IMR-90 (cell line): ENCODE measurements at regions not wholly inside any gene's neighbourhood (a gene's known extent, or its start where the extent isn't known, plus 50 kb on each side); places are given as distances from the start of the nearest gene placed in this dataset.

Experiments
- ATAC-seq: fragments of 200-7000 bp; cut with Tn5 transposase; 2 replicates; pipeline ENCODE4 v1.9.1; 2020; ENCODE audit warnings: low read depth, mild to moderate bottlenecking, moderate library complexity
- BruUV-seq: library from RNA; stranded (reverse); fragments of 400-500 nt; replicated peaks from 2 replicates; lab custom pipeline; 2021; lab: Mats Ljungman, UMichigan
- CTCF ChIA-PET: fragments of 300-600 bp; formaldehyde crosslinking; extraction: SDS; loops from one replicate; lab custom pipeline; 2021; ENCODE audit warnings: antibody characterized with exemption; lab: Yijun Ruan, JAX
- POLR2A ChIA-PET: fragments of 300-600 bp; sonication (Branson Sonifier 250); formaldehyde crosslinking; loops from one replicate; lab custom pipeline; 2022; ENCODE audit warnings: antibody characterized with exemption; ENCODE audit not compliant: unreplicated experiment; lab: Charles Lee
- DNase-seq: peaks from one replicate; pipeline ENCODE4 v3.0.0; 2013
- H2AFZ ChIP-seq: replicated peaks from 2 replicates; pipeline ENCODE3; 2013; ENCODE audit warnings: low read length, mild to moderate bottlenecking; ENCODE audit not compliant: poor library complexity
- H2AK5ac ChIP-seq: 2 replicates; pipeline ENCODE4 v1.6.1; 2013; ENCODE audit warnings: low read depth, low read length, inconsistent platforms
- H2AK9ac ChIP-seq: replicated peaks from 2 replicates; pipeline ENCODE3; 2013; ENCODE audit warnings: mild to moderate bottlenecking, low read depth, low read length, moderate library complexity; ENCODE audit not compliant: poor library complexity
- H2BK120ac ChIP-seq: 2 replicates; pipeline ENCODE4 v1.6.1; 2013; ENCODE audit warnings: low read depth, low read length, inconsistent platforms
- H2BK15ac ChIP-seq: 3 replicates; pipeline ENCODE4 v1.6.1; 2013; ENCODE audit warnings: low read depth, low read length, inconsistent platforms
- H2BK20ac ChIP-seq: 2 replicates; pipeline ENCODE4 v1.6.1; 2013; ENCODE audit warnings: low read depth, mild to moderate bottlenecking, inconsistent platforms, low read length, moderate library complexity
- H2BK5ac ChIP-seq: 2 replicates; pipeline ENCODE4 v1.6.1; 2013; ENCODE audit warnings: mild to moderate bottlenecking, low read depth, low read length, inconsistent platforms; ENCODE audit not compliant: poor library complexity, severe bottlenecking
- H3K14ac ChIP-seq: replicated peaks from 2 replicates; pipeline ENCODE4 v1.6.1; 2013; ENCODE audit warnings: low read depth, low read length, inconsistent platforms
- H3K18ac ChIP-seq: 2 replicates; pipeline ENCODE4 v1.6.1; 2013; ENCODE audit warnings: low read depth, low read length, control low read depth
- H3K23ac ChIP-seq: 2 replicates; pipeline ENCODE4 v1.6.1; 2013; ENCODE audit warnings: low read depth, low read length, inconsistent platforms
- H3K27ac ChIP-seq: 2 replicates; pipeline ENCODE4 v1.5.1; 2013; ENCODE audit warnings: mild to moderate bottlenecking, control low read depth, low read length; ENCODE audit not compliant: insufficient read depth
- H3K27me3 ChIP-seq: 2 replicates; pipeline ENCODE4 v1.6.1; 2013; ENCODE audit warnings: low read length; ENCODE audit not compliant: control insufficient read depth, insufficient read depth
- H3K36me3 ChIP-seq: 2 replicates; pipeline ENCODE4 v1.6.1; 2013; ENCODE audit warnings: low read length, mixed read lengths; ENCODE audit not compliant: control insufficient read depth, insufficient read depth
- H3K4ac ChIP-seq: 2 replicates; pipeline ENCODE4 v1.6.1; 2013; ENCODE audit warnings: low read depth, low read length, inconsistent platforms
- H3K4me1 ChIP-seq: 2 replicates; pipeline ENCODE4 v1.6.1; 2013; ENCODE audit warnings: low read length, mixed read lengths; ENCODE audit not compliant: control insufficient read depth, insufficient read depth
- H3K4me2 ChIP-seq: 2 replicates; pipeline ENCODE4 v1.6.1; 2013; ENCODE audit warnings: low read depth, mild to moderate bottlenecking, control low read depth, low read length, moderate library complexity
- H3K4me3 ChIP-seq: 2 replicates; pipeline ENCODE4 v1.5.1; 2013; ENCODE audit warnings: low read depth, mild to moderate bottlenecking, control low read depth, low read length, moderate library complexity; ENCODE audit not compliant: insufficient read depth
- H3K56ac ChIP-seq: 2 replicates; pipeline ENCODE4 v1.6.1; 2013; ENCODE audit warnings: low read length, inconsistent platforms; ENCODE audit not compliant: insufficient read depth; ENCODE audit errors: extremely low read depth
- H3K79me1 ChIP-seq, 2 experiments: 2 replicates each; pipeline ENCODE4 v1.6.1; 2013; ENCODE audit warnings: low read length in 2 of 2, inconsistent platforms in 1 of 2, low read depth in 1 of 2
- H3K9ac ChIP-seq: 2 replicates; pipeline ENCODE4 v1.6.1; 2013; ENCODE audit warnings: low read depth, low read length, control low read depth
- H3K9me1 ChIP-seq: 2 replicates; pipeline ENCODE4 v1.6.1; 2013; ENCODE audit warnings: low read length, inconsistent platforms; ENCODE audit not compliant: insufficient read depth
- H3K9me3 ChIP-seq: 2 replicates; pipeline ENCODE4 v1.6.1; 2013; ENCODE audit warnings: low read length; ENCODE audit not compliant: control insufficient read depth, insufficient read depth
- H4K20me1 ChIP-seq: 2 replicates; pipeline ENCODE4 v1.6.1; 2013; ENCODE audit warnings: low read length, inconsistent platforms; ENCODE audit not compliant: insufficient read depth
- H4K5ac ChIP-seq: 2 replicates; pipeline ENCODE4 v1.6.1; 2013; ENCODE audit warnings: mild to moderate bottlenecking, low read depth, low read length, control low read depth
- H4K8ac ChIP-seq, 2 experiments: 2 replicates each; pipeline ENCODE4 v1.6.1; 2013; ENCODE audit warnings: low read depth in 2 of 2, low read length in 2 of 2, control low read depth in 1 of 2, inconsistent platforms in 1 of 2
- H4K91ac ChIP-seq: 2 replicates; pipeline ENCODE4 v1.6.1; 2013; ENCODE audit warnings: low read depth, low read length, inconsistent platforms; ENCODE audit not compliant: insufficient read depth
- BHLHE40 ChIP-seq: fragments of 150-350 bp; IDR thresholded peaks from 2 replicates; pipeline ENCODE4 v1.6.1; 2016; ENCODE audit warnings: mild to moderate bottlenecking, low read depth, low read length
- CEBPB ChIP-seq: IDR thresholded peaks from 2 replicates; pipeline ENCODE4 v1.6.1; 2012; ENCODE audit warnings: low read depth, low read length, improper control_type of control experiment
- CHD1 ChIP-seq: IDR thresholded peaks from 2 replicates; pipeline ENCODE4 v1.6.1; 2012; ENCODE audit warnings: low read depth, low read length, improper control_type of control experiment
- CTCF ChIP-seq: conservative IDR thresholded peaks from 2 replicates; pipeline ENCODE4 v1.5.1; 2012; ENCODE audit warnings: mild to moderate bottlenecking, low read depth, low read length, improper control_type of control experiment
- ELK1 ChIP-seq: fragments of 150-350 bp; IDR thresholded peaks from 2 replicates; pipeline ENCODE4 v1.6.1; 2016; ENCODE audit warnings: low read depth, mild to moderate bottlenecking, low read length, moderate library complexity, borderline replicate concordance
- FOS ChIP-seq: fragments of 150-350 bp; IDR thresholded peaks from 2 replicates; pipeline ENCODE4 v1.6.1; 2016; ENCODE audit warnings: low read depth, low read length
- MAFK ChIP-seq: IDR thresholded peaks from 2 replicates; pipeline ENCODE4 v1.6.1; 2012; ENCODE audit warnings: low read depth, low read length, improper control_type of control experiment
- MAZ ChIP-seq: IDR thresholded peaks from 2 replicates; pipeline ENCODE4 v1.6.1; 2012; ENCODE audit warnings: low read depth, mild to moderate bottlenecking, low read length, improper control_type of control experiment, moderate library complexity, borderline replicate concordance
- MXI1 ChIP-seq: IDR thresholded peaks from 2 replicates; pipeline ENCODE4 v1.6.1; 2012; ENCODE audit warnings: low read depth, mild to moderate bottlenecking, low read length, moderate library complexity, borderline replicate concordance
- NFE2L2 ChIP-seq: fragments of 150-350 bp; IDR thresholded peaks from 2 replicates; pipeline ENCODE4 v1.6.1; 2016; ENCODE audit warnings: low read depth, mild to moderate bottlenecking, low read length
- POLR2A ChIP-seq: IDR thresholded peaks from 2 replicates; pipeline ENCODE4 v1.6.1; 2012; ENCODE audit warnings: mild to moderate bottlenecking, low read depth, low read length
- RAD21 ChIP-seq: IDR thresholded peaks from 2 replicates; pipeline ENCODE4 v1.6.1; 2012; ENCODE audit warnings: low read length, improper control_type of control experiment
- RCOR1 ChIP-seq: IDR thresholded peaks from 2 replicates; pipeline ENCODE4 v1.6.1; 2012; ENCODE audit warnings: mild to moderate bottlenecking, low read length, improper control_type of control experiment; ENCODE audit not compliant: insufficient replicate concordance
- RFX5 ChIP-seq: IDR thresholded peaks from 2 replicates; pipeline ENCODE4 v1.8.0; 2012; ENCODE audit warnings: low read depth, mild to moderate bottlenecking, low read length, moderate library complexity
- SMC3 ChIP-seq: fragments of 150-350 bp; IDR thresholded peaks from 2 replicates; pipeline ENCODE4 v1.6.1; 2016; ENCODE audit warnings: low read depth, mild to moderate bottlenecking, antibody characterized with exemption, low read length, moderate library complexity
- USF2 ChIP-seq: fragments of 150-350 bp; IDR thresholded peaks from 2 replicates; pipeline ENCODE4 v1.6.1; 2017; ENCODE audit warnings: mild to moderate bottlenecking, antibody characterized with exemption, low read length, low read depth
- WGBS, 2 experiments: methylation state at CpG; one replicate each; pipeline versions ENCODE4 v1.1.5 to v1.1.7; 2013; ENCODE audit warnings: missing lambda C conversion rate in 2 of 2; ENCODE audit not compliant: insufficient read length in 1 of 2; ENCODE audit errors: extremely low coverage in 2 of 2; 5-methylcytosine and 5-hydroxymethylcytosine counted together
- dilution Hi-C: fragments of 300-500 bp; cut with HindIII; formaldehyde crosslinking; loops from one replicate; pipeline ENCODE4 v1.14.3; 2018; ENCODE audit warnings: low sequenced_read_pairs; ENCODE audit not compliant: unreplicated experiment
- in situ Hi-C: fragments of 300-500 bp; cut with MboI; formaldehyde crosslinking; loops from 3 replicates; pipeline ENCODE4 v1.14.3; 2019; ENCODE audit warnings: low sequenced_read_pairs, inconsistent platforms, mixed read lengths
- intact Hi-C: fragments of 100-400 bp; cut with micrococcal nuclease; formaldehyde crosslinking; loops from 2 replicates; pipeline ENCODE4 v1.10.0; 2022

- Histone ChIP-seq H2AFZ (no peak overlapping the region), H2BK15ac (no peak overlapping the region), H3K4ac (no peak overlapping the region), H3K14ac (no peak overlapping the region), H3K56ac (no peak overlapping the region), H2BK120ac (no peak overlapping the region), H2BK5ac (no peak overlapping the region), H2BK20ac (no peak overlapping the region), H3K18ac (no peak overlapping the region), H4K8ac (no peak overlapping the region), H3K9me1 (no peaks in the 10 kb centered on the region), H3K4me2 (no peak overlapping the region), H3K36me3 (no peaks in the 10 kb centered on the region), H3K4me3 (no peak overlapping the region), H3K4me1 (no peaks in the 10 kb centered on the region), H4K20me1 (no peaks in the 10 kb centered on the region), H3K9me3 (no peaks in the 10 kb centered on the region), H4K91ac (no peak overlapping the region), H3K9ac (no peak overlapping the region), H2AK5ac (no peak overlapping the region), H4K5ac (no peak overlapping the region), H3K27me3 (peaks cover 1% of the 10 kb centered on the region; the same call in 1 of the 2 replicates), H3K79me1 (no peaks in the 10 kb centered on the region), H2AK9ac (no peak overlapping the region), H3K23ac (no peak overlapping the region), H3K27ac (no peak overlapping the region)
- ChIA-PET CTCF (no interaction called here), POLR2A (no interaction called here)
- WGBS, 2 experiments: 39% methylated on average over 4 of the region's 6 CpGs; no CpG with 5 or more reads in 1 of the 2 experiments
- no peak for DNase-seq
- TF ChIP-seq CTCF (no peak), SMC3 (no peak), FOS (no peak), CEBPB (no peak), ELK1 (no peak), MXI1 (no peak), POLR2A (no peak), CHD1 (no peak), NFE2L2 (no peak), BHLHE40 (no peak), RFX5 (no peak), MAZ (no peak), USF2 (no peak), MAFK (no peak), RAD21 (no peak), RCOR1 (no peak)
- in situ Hi-C loops: loop anchor here (10.0 kb wide), 1 partner anchor 215 kb away; no protein-coding TSS in a partner anchor
- no peak for ATAC-seq
- dilution Hi-C loops: no loop called here
- intact Hi-C loops: no loop called here
- no TSS peak for BruUV-seq
Measured at GRCh38 chr1:29459620-29459945, 223.3 kb downstream of the PTPRU start.
